ENCODE measurements at regions not wholly inside any gene's neighbourhood (a gene's known extent, or its start where the extent isn't known, plus 50 kb on each side); places are given as distances from the start of the nearest gene placed in this dataset.
"Not testable (repeated sequence)": the region's sequence is repeated elsewhere in the genome, so short reads cannot be mapped to it uniquely, and the experiment has no call there.

- DNase-seq (ENCODE audit: low read depth in 2 of 2): no peak
Measured at GRCh38 chr3:166089575-166089974, 252.4 kb upstream of the BCHE start.

- DNase-seq (ENCODE audit: low read depth in 2 of 2): no peak
Measured at GRCh38 chr3:166085164-166085856, 248.1 kb upstream of the BCHE start.

GRCh38 chr3:166080096-166080495 lies 242.9 kb upstream of the BCHE start:
- no peak for DNase-seq (ENCODE audit: low read depth in 2 of 2)

GRCh38 chr3:166071831-166072230 lies 234.6 kb upstream of the BCHE start:
- DNase-seq (ENCODE audit: low read depth in 2 of 2): no peak

GRCh38 chr3:166064476-166064875 lies 227.3 kb upstream of the BCHE start:
- DNase-seq (ENCODE audit: low read depth in 2 of 2): no peak

- no peak for DNase-seq (ENCODE audit: low read depth in 2 of 2)
Measured at GRCh38 chr3:166060789-166061479, 223.7 kb upstream of the BCHE start.

- no peak for DNase-seq (ENCODE audit: low read depth in 2 of 2)
Measured at GRCh38 chr3:166052440-166052839, 215.2 kb upstream of the BCHE start.

- no peak for DNase-seq (ENCODE audit: low read depth in 2 of 2)
Measured at GRCh38 chr3:166029507-166029906, 192.3 kb upstream of the BCHE start.

- peak; percentile 11 to 36 for DNase-seq (ENCODE audit: low read depth in 2 of 2)
Measured at GRCh38 chr3:166013073-166013679, 176.0 kb upstream of the BCHE start.

GRCh38 chr3:166011771-166012170 lies 174.5 kb upstream of the BCHE start:
- DNase-seq (ENCODE audit: low read depth in 2 of 2): no peak

GRCh38 chr3:166005126-166005525 lies 167.9 kb upstream of the BCHE start:
- no peak for DNase-seq (ENCODE audit: low read depth in 2 of 2)

- no peak for DNase-seq (ENCODE audit: low read depth in 2 of 2)
Measured at GRCh38 chr3:165994293-165994692, 157.1 kb upstream of the BCHE start.

- no peak for DNase-seq (ENCODE audit: low read depth in 2 of 2)
Measured at GRCh38 chr3:165984589-165984988, 147.4 kb upstream of the BCHE start.

GRCh38 chr3:165983284-165983683 lies 146.1 kb upstream of the BCHE start:
- peak; percentile 10 to 46 for DNase-seq (ENCODE audit: low read depth in 2 of 2)

- no peak for DNase-seq (ENCODE audit: low read depth in 2 of 2)
Measured at GRCh38 chr3:165981318-165981717, 144.1 kb upstream of the BCHE start.

- DNase-seq (ENCODE audit: low read depth in 2 of 2): not testable (repeated sequence)
Measured at GRCh38 chr3:165960825-165961224, 123.6 kb upstream of the BCHE start.

GRCh38 chr3:165954171-165954570 lies 116.9 kb upstream of the BCHE start:
- no peak for DNase-seq (ENCODE audit: low read depth in 2 of 2)

GRCh38 chr3:165946360-165946759 lies 109.1 kb upstream of the BCHE start:
- no peak for DNase-seq (ENCODE audit: low read depth in 2 of 2)

- DNase-seq (ENCODE audit: low read depth in 2 of 2): no peak
Measured at GRCh38 chr3:165938986-165939540, 101.8 kb upstream of the BCHE start.

GRCh38 chr3:165936081-165936480 lies 98.9 kb upstream of the BCHE start:
- DNase-seq (ENCODE audit: low read depth in 2 of 2): not testable (repeated sequence)

- DNase-seq (ENCODE audit: low read depth in 2 of 2): not testable (repeated sequence)
Measured at GRCh38 chr3:165924301-165924791, 87.1 kb upstream of the BCHE start.

GRCh38 chr3:165920984-165921383 lies 83.8 kb upstream of the BCHE start:
- no peak for DNase-seq (ENCODE audit: low read depth in 2 of 2)
